Retinal pigment epithelial cell (primary cell): ENCODE measurements at regions not wholly inside any gene's neighbourhood (a gene's known extent, or its start where the extent isn't known, plus 50 kb on each side); places are given as distances from the start of the nearest gene placed in this dataset.
A peak's percentile ranks its signal among the peaks of the same experiment; 100 is the strongest.

Source experiments
- DNase-seq: peaks from one replicate; pipeline ENCODE4 v3.0.0-alpha.2; 2010; ENCODE audit warnings: low read depth
- H3K4me3 ChIP-seq: 2 replicates; pipeline ENCODE4 v1.5.1; 2011; ENCODE audit warnings: mild to moderate bottlenecking, low read length, control low read depth, moderate library complexity
- CTCF ChIP-seq: conservative IDR thresholded peaks from 2 replicates; pipeline ENCODE4 v1.5.1; 2011; ENCODE audit warnings: low read depth, low read length, control low read depth, inconsistent platforms

- H3K4me3 ChIP-seq: no peak overlapping the region
- no peak for DNase-seq
- TF ChIP-seq CTCF: no peak
Measured at GRCh38 chr1:58883888-58884482, 100.1 kb upstream of the JUN start.

GRCh38 chr1:58884706-58885661 is 101.1 kb upstream of the JUN start:
- no peak overlapping the region for H3K4me3 ChIP-seq
- TF ChIP-seq CTCF: no peak
- no peak for DNase-seq

- TF ChIP-seq CTCF: no peak
- H3K4me3 ChIP-seq: no peak overlapping the region
- peak; percentile 48 for DNase-seq
Measured at GRCh38 chr1:58885998-58886397, 102.2 kb upstream of the JUN start.

- TF ChIP-seq CTCF: no peak
- H3K4me3 ChIP-seq: no peak overlapping the region
- no peak for DNase-seq
Measured at GRCh38 chr1:58886611-58887010, 102.8 kb upstream of the JUN start.

- DNase-seq: no peak
- H3K4me3 ChIP-seq: no peak overlapping the region
- TF ChIP-seq CTCF: no peak
Measured at GRCh38 chr1:58887059-58887458, 103.2 kb upstream of the JUN start.

GRCh38 chr1:58888833-58889232 is 105.0 kb upstream of the JUN start:
- no peak for DNase-seq
- TF ChIP-seq CTCF: no peak
- H3K4me3 ChIP-seq: no peak overlapping the region

- DNase-seq: no peak
- TF ChIP-seq CTCF: no peak
- no peak overlapping the region for H3K4me3 ChIP-seq
Measured at GRCh38 chr1:58890113-58890512, 106.3 kb upstream of the JUN start.
